HEK293T (cell line): ENCODE measurements at regions not wholly inside any gene's neighbourhood (a gene's known extent, or its start where the extent isn't known, plus 50 kb on each side); places are given as distances from the start of the nearest gene placed in this dataset.

Experiments used
- CTCF ChIA-PET: fragments of 350-600 bp; formaldehyde crosslinking; extraction: SDS; loops from one replicate; lab custom pipeline; 2021; ENCODE audit warnings: antibody characterized with exemption, inconsistent platforms; lab: Yijun Ruan, JAX
- POLR2A ChIA-PET: fragments of 350-600 bp; formaldehyde crosslinking; extraction: SDS; loops from one replicate; lab custom pipeline; 2020; ENCODE audit warnings: antibody characterized with exemption, inconsistent platforms; lab: Yijun Ruan, JAX
- DNase-seq: peaks from one replicate; pipeline ENCODE4 v3.0.0; 2012; ENCODE audit warnings: mixed read lengths; ENCODE audit errors: extremely low spot score
- ARNT ChIP-seq: fragments of 450-650 bp; IDR thresholded peaks from 2 replicates; pipeline ENCODE4 v1.6.1; 2017; ENCODE audit warnings: mild to moderate bottlenecking
- BHLHE40 ChIP-seq: fragments of 450-650 bp; IDR thresholded peaks from 2 replicates; pipeline ENCODE4 v1.6.1; 2016; ENCODE audit warnings: mild to moderate bottlenecking, moderate library complexity, borderline replicate concordance
- CTBP1 ChIP-seq: fragments of 450-650 bp; IDR thresholded peaks from 2 replicates; pipeline ENCODE4 v1.6.1; 2016; ENCODE audit warnings: borderline replicate concordance
- ELF4 ChIP-seq: fragments of 450-650 bp; IDR thresholded peaks from 2 replicates; pipeline ENCODE4 v1.6.1; 2017; ENCODE audit warnings: antibody characterized with exemption
- FOXA1 ChIP-seq: fragments of 450-650 bp; IDR thresholded peaks from 2 replicates; pipeline ENCODE4 v1.6.1; 2016; ENCODE audit warnings: mild to moderate bottlenecking
- FOXK2 ChIP-seq: fragments of 450-650 bp; IDR thresholded peaks from 2 replicates; pipeline ENCODE4 v1.6.1; 2016; ENCODE audit warnings: mild to moderate bottlenecking
- FOXM1 ChIP-seq: fragments of 450-650 bp; IDR thresholded peaks from 2 replicates; pipeline ENCODE4 v1.6.1; 2017; ENCODE audit warnings: mild to moderate bottlenecking, borderline replicate concordance
- HDGF ChIP-seq: fragments of 450-650 bp; IDR thresholded peaks from 2 replicates; pipeline ENCODE4 v1.6.1; 2017; ENCODE audit warnings: antibody characterized with exemption, borderline replicate concordance
- L3MBTL2 ChIP-seq: fragments of 450-650 bp; conservative IDR thresholded peaks from 2 replicates; pipeline ENCODE4 v1.6.1; 2016; ENCODE audit warnings: mild to moderate bottlenecking
- LEF1 ChIP-seq: fragments of 450-650 bp; IDR thresholded peaks from 2 replicates; pipeline ENCODE4 v1.6.1; 2017; ENCODE audit warnings: mild to moderate bottlenecking, borderline replicate concordance
- NFRKB ChIP-seq: fragments of 450-650 bp; IDR thresholded peaks from 2 replicates; pipeline ENCODE4 v1.6.1; 2016; ENCODE audit warnings: mild to moderate bottlenecking, moderate library complexity
- PKNOX1 ChIP-seq: fragments of 450-650 bp; IDR thresholded peaks from 2 replicates; pipeline ENCODE4 v1.6.1; 2016
- SP1 ChIP-seq: fragments of 450-650 bp; IDR thresholded peaks from 2 replicates; pipeline ENCODE4 v1.6.1; 2017
- SUZ12 ChIP-seq: fragments of 450-650 bp; IDR thresholded peaks from 2 replicates; pipeline ENCODE4 v1.6.1; 2016; ENCODE audit warnings: mild to moderate bottlenecking
- TARDBP ChIP-seq: fragments of 450-650 bp; IDR thresholded peaks from 2 replicates; pipeline ENCODE4 v1.6.1; 2016
- ZNF384 ChIP-seq: fragments of 450-650 bp; IDR thresholded peaks from 2 replicates; pipeline ENCODE4 v1.6.1; 2016

GRCh38 chr9:118100529-118101419, 396.6 kb downstream of the TLR4 start:
- ChIA-PET CTCF (no interaction called here), POLR2A (no interaction called here)
- DNase-seq = no peak
- TF ChIP-seq LEF1 (no peak), NFRKB (no peak), SUZ12 (no peak), CTBP1 (no peak)

- CTCF ChIA-PET = no interaction called here
- TF ChIP-seq CTBP1 (no peak), ELF4 (no peak), FOXK2 (no peak), NFRKB (no peak), FOXA1 (no peak), SP1 (no peak), HDGF (no peak), TARDBP (no peak), ARNT (no peak), LEF1 (no peak), ZNF384 (no peak), L3MBTL2 (no peak), FOXM1 (no peak), BHLHE40 (no peak), SUZ12 (no peak), PKNOX1 (no peak)
- DNase-seq = no peak
- POLR2A ChIA-PET = no interaction called here
Measured at GRCh38 chr9:118104363-118104762, 400.2 kb downstream of the TLR4 start.

- ChIA-PET CTCF (no interaction called here), POLR2A (no interaction called here)
- no peak for TF ChIP-seq LEF1
- TF ChIP-seq ZNF384 = no peak
- TF ChIP-seq HDGF = no peak
- no peak for TF ChIP-seq FOXM1
- TF ChIP-seq TARDBP = no peak
- TF ChIP-seq NFRKB = no peak
- TF ChIP-seq FOXA1 = no peak
- TF ChIP-seq BHLHE40 = no peak
- no peak for TF ChIP-seq PKNOX1
- TF ChIP-seq ARNT = no peak
- no peak for TF ChIP-seq FOXK2
- no peak for TF ChIP-seq SUZ12
- no peak for TF ChIP-seq L3MBTL2
- no peak for DNase-seq
Measured at GRCh38 chr9:118108971-118109370, 404.8 kb downstream of the TLR4 start.

GRCh38 chr9:118109542-118109941, 405.3 kb downstream of the TLR4 start:
- POLR2A ChIA-PET = no interaction called here
- CTCF ChIA-PET = no interaction called here
- TF ChIP-seq FOXM1 (no peak), ELF4 (no peak), L3MBTL2 (no peak), TARDBP (no peak), BHLHE40 (no peak), PKNOX1 (no peak), SUZ12 (no peak), FOXA1 (no peak), HDGF (no peak), ZNF384 (no peak), ARNT (no peak), CTBP1 (no peak), NFRKB (no peak), LEF1 (no peak), FOXK2 (no peak), SP1 (no peak)
- DNase-seq = no peak

GRCh38 chr9:118121361-118121760, 417.2 kb downstream of the TLR4 start:
- DNase-seq = no peak
- CTCF ChIA-PET = no interaction called here
- TF ChIP-seq FOXK2 = no peak
- POLR2A ChIA-PET = no interaction called here

- CTCF ChIA-PET = interaction anchor here (0.6 kb wide), 1 partner anchor 9 kb away, joined by 3 read pairs; no protein-coding TSS in a partner anchor
- no peak for TF ChIP-seq ELF4
- TF ChIP-seq BHLHE40 = no peak
- no peak for TF ChIP-seq FOXM1
- no peak for TF ChIP-seq TARDBP
- no peak for TF ChIP-seq L3MBTL2
- no peak for TF ChIP-seq PKNOX1
- DNase-seq = no peak
- POLR2A ChIA-PET = no interaction called here
Measured at GRCh38 chr9:118128313-118128712, 424.1 kb downstream of the TLR4 start.
